ENCODE measurements at regions not wholly inside any gene's neighbourhood (a gene's known extent, or its start where the extent isn't known, plus 50 kb on each side); places are given as distances from the start of the nearest gene placed in this dataset.

DNA sequence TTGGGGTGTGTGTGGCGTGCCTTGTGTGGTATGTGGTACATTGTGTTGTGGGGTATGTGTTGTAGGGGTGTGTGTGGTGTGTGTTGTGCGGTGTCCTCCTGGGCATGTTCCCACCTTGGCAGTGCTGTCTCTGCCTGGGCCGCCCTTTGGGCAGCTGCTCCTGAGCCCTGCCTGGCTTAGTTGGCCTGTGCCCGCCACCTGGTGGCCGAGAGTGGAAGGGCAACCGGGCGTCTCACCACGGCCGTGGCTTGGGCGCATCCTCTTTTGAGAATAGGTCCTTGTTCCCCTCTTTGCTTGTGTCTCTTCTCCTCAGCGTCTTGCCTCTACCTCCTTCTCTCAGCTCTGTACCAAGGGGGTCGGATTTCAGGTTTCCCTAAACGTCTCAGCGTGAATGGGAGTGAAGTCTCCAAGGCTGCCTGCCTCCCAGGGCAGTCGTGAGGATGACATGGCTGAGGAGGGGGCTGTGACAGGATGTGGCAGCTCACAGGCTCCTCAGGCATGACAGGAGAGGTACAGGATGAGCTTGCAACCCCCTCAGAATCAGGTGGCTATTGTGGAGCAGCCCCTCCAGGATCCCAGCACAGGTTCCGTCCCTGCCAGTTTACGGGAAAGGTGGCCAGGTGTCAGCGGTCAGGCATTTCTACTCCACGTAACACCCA lies 98.4 kb upstream of the PODXL start (continued):
- TF ChIP-seq ETS1 (conservative IDR thresholded peaks at IDR 0.05; ENCODE audit: control insufficient read depth, low read depth, low read length) (no peak), BCLAF1 (IDR thresholded peaks at IDR 0.05; ENCODE audit: borderline replicate concordance in 1 of 2, control insufficient read depth in 1 of 2, low read depth in 2 of 2, low read length in 1 of 2) (no peak), SIN3B (IDR thresholded peaks at IDR 0.05; ENCODE audit: low read depth) (no peak), PHF20 (IDR thresholded peaks at IDR 0.05; ENCODE audit: partially characterized antibody) (no peak), KLF13 (tag; IDR thresholded peaks at IDR 0.05; ENCODE audit: borderline replicate concordance, low read depth) (no peak), ARID2 (IDR thresholded peaks at IDR 0.05) (peak; percentile 83), ZSCAN32 (CRISPR knock-in tag; IDR thresholded peaks at IDR 0.05) (no peak), ZNF764 (CRISPR knock-in tag; IDR thresholded peaks at IDR 0.05; ENCODE audit: low read depth) (no peak), ZNF583 (CRISPR knock-in tag; IDR thresholded peaks at IDR 0.05) (no peak), KDM2B (CRISPR knock-in tag; IDR thresholded peaks at IDR 0.05) (no peak), CTBP1 (IDR thresholded peaks at IDR 0.05; ENCODE audit: borderline replicate concordance) (peak; percentile 42; the same call in 1 of the 2 replicates), ZNF232 (CRISPR knock-in tag; IDR thresholded peaks at IDR 0.05) (no peak), CXXC5 (CRISPR knock-in tag; IDR thresholded peaks at IDR 0.05) (no peak), E2F5 (CRISPR knock-in tag; IDR thresholded peaks at IDR 0.05) (no peak), HSF4 (CRISPR knock-in tag; IDR thresholded peaks at IDR 0.05; ENCODE audit: borderline replicate concordance) (no peak), RFX1 (IDR thresholded peaks at IDR 0.05) (no peak), CHD4 (IDR thresholded peaks at IDR 0.05; ENCODE audit: insufficient read depth, insufficient replicate concordance, low read depth, low read length, poor library complexity, severe bottlenecking) (no peak), STAT5A (IDR thresholded peaks at IDR 0.05; ENCODE audit: borderline replicate concordance, low read length) (no peak), YBX1 (IDR thresholded peaks at IDR 0.05) (no peak), ZNF655 (CRISPR knock-in tag; IDR thresholded peaks at IDR 0.05) (no peak)
- TF ChIP-seq, protein P1, sequence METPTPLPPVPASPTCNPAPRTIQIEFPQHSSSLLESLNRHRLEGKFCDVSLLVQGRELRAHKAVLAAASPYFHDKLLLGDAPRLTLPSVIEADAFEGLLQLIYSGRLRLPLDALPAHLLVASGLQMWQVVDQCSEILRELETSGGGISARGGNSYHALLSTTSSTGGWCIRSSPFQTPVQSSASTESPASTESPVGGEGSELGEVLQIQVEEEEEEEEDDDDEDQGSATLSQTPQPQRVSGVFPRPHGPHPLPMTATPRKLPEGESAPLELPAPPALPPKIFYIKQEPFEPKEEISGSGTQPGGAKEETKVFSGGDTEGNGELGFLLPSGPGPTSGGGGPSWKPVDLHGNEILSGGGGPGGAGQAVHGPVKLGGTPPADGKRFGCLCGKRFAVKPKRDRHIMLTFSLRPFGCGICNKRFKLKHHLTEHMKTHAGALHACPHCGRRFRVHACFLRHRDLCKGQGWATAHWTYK (CRISPR knock-in tag; IDR thresholded peaks at IDR 0.05), result no peak
